GM18909 (cell line): ENCODE measurements at regions not wholly inside any gene's neighbourhood (a gene's known extent, or its start where the extent isn't known, plus 50 kb on each side); places are given as distances from the start of the nearest gene placed in this dataset.

Experiments
- ATAC-seq: cut with Tn5 transposase; IDR thresholded peaks from one replicate; pipeline ENCODE4 v1.9.1; 2021; ENCODE audit warnings: mild to moderate bottlenecking; ENCODE audit not compliant: unreplicated experiment, poor library complexity

GRCh38 chr18:61136711-61137251 is 196.4 kb upstream of the CDH20 start:
- ATAC-seq = no peak

GRCh38 chr18:61141691-61142090 is 191.5 kb upstream of the CDH20 start:
- no peak for ATAC-seq

GRCh38 chr18:61148322-61148721 is 184.9 kb upstream of the CDH20 start:
- no peak for ATAC-seq

GRCh38 chr18:61149786-61150185 is 183.4 kb upstream of the CDH20 start:
- ATAC-seq = no peak

GRCh38 chr18:61153571-61153970 is 179.7 kb upstream of the CDH20 start:
- no peak for ATAC-seq

- no peak for ATAC-seq
Observed at GRCh38 chr18:61154866-61155265, 178.4 kb upstream of the CDH20 start.

GRCh38 chr18:61155586-61155985 is 177.6 kb upstream of the CDH20 start:
- ATAC-seq = no peak

- ATAC-seq = no peak
Observed at GRCh38 chr18:61157451-61157850, 175.8 kb upstream of the CDH20 start.

GRCh38 chr18:61159246-61159645 is 174.0 kb upstream of the CDH20 start:
- ATAC-seq = no peak

GRCh38 chr18:61164321-61164720 is 168.9 kb upstream of the CDH20 start:
- ATAC-seq = no peak

- ATAC-seq = no peak
Observed at GRCh38 chr18:61167902-61168301, 165.3 kb upstream of the CDH20 start.

GRCh38 chr18:61169386-61169785 is 163.8 kb upstream of the CDH20 start:
- no peak for ATAC-seq

GRCh38 chr18:61172624-61173023 is 160.6 kb upstream of the CDH20 start:
- no peak for ATAC-seq

- ATAC-seq = no peak
Observed at GRCh38 chr18:61173554-61173953, 159.7 kb upstream of the CDH20 start.

- no peak for ATAC-seq
Observed at GRCh38 chr18:61183798-61184197, 149.4 kb upstream of the CDH20 start.

- no peak for ATAC-seq
Observed at GRCh38 chr18:61187971-61188370, 145.3 kb upstream of the CDH20 start.

GRCh38 chr18:61189376-61189775 is 143.9 kb upstream of the CDH20 start:
- no peak for ATAC-seq

GRCh38 chr18:61194726-61195125 is 138.5 kb upstream of the CDH20 start:
- ATAC-seq = no peak

- ATAC-seq = no peak
Observed at GRCh38 chr18:61196750-61197149, 136.5 kb upstream of the CDH20 start.

- ATAC-seq = no peak
Observed at GRCh38 chr18:61198486-61198885, 134.7 kb upstream of the CDH20 start.

- no peak for ATAC-seq
Observed at GRCh38 chr18:61199171-61199848, 133.9 kb upstream of the CDH20 start.

GRCh38 chr18:61201511-61201910 is 131.7 kb upstream of the CDH20 start:
- ATAC-seq = no peak
